OCI-LY7 (cell line): ENCODE measurements at regions not wholly inside any gene's neighbourhood (a gene's known extent, or its start where the extent isn't known, plus 50 kb on each side); places are given as distances from the start of the nearest gene placed in this dataset.
"Not testable (repeated sequence)": the region's sequence is repeated elsewhere in the genome, so short reads cannot be mapped to it uniquely, and the experiment has no call there.

ENCODE experiments used
- BruUV-seq: library from RNA; stranded (reverse); fragments of 400-500 nt; replicated peaks from 2 replicates; lab custom pipeline; 2021; lab: Mats Ljungman, UMichigan
- CTCF ChIA-PET: fragments of 300-600 bp; sonication (Branson Sonifier 250); formaldehyde crosslinking; loops from one replicate; lab custom pipeline; 2022; ENCODE audit warnings: antibody characterized with exemption; ENCODE audit not compliant: unreplicated experiment; lab: Charles Lee
- POLR2A ChIA-PET: fragments of 300-600 bp; sonication (Branson Sonifier 250); formaldehyde crosslinking; loops from one replicate; lab custom pipeline; 2022; ENCODE audit warnings: antibody characterized with exemption; lab: Charles Lee
- DNase-seq: peaks from one replicate; pipeline ENCODE4 v3.0.0-alpha.2; 2015; ENCODE audit warnings: low spot score
- H2AFZ ChIP-seq: fragments of 200-600 bp; sonication (generic), shearing (Covaris generic); 2 replicates; pipeline ENCODE4 v1.6.1; 2014; ENCODE audit warnings: mild to moderate bottlenecking, antibody characterized with exemption, low read length, moderate library complexity
- H3K27ac ChIP-seq: fragments of 200-600 bp; sonication (generic); 2 replicates; pipeline ENCODE4 v1.5.1; 2014; ENCODE audit warnings: mixed run types, low read depth, mild to moderate bottlenecking, moderate library complexity, low read length, inconsistent platforms; ENCODE audit not compliant: poor library complexity, severe bottlenecking
- H3K36me3 ChIP-seq: fragments of 200-600 bp; sonication (generic); 2 replicates; pipeline ENCODE4 v1.6.1; 2014; ENCODE audit warnings: mild to moderate bottlenecking, antibody characterized with exemption, low read length, moderate library complexity, mixed read lengths; ENCODE audit not compliant: insufficient read depth
- H3K4me1 ChIP-seq: fragments of 200-600 bp; sonication (generic); 2 replicates; pipeline ENCODE4 v1.5.1; 2014; ENCODE audit warnings: mild to moderate bottlenecking, low read length; ENCODE audit not compliant: insufficient read depth, poor library complexity, severe bottlenecking
- H3K4me2 ChIP-seq: fragments of 200-600 bp; sonication (generic); 2 replicates; pipeline ENCODE4 v1.6.1; 2014; ENCODE audit warnings: mild to moderate bottlenecking, low read length
- H3K4me3 ChIP-seq: fragments of 200-600 bp; sonication (generic); 2 replicates; pipeline ENCODE4 v1.5.1; 2014; ENCODE audit warnings: mild to moderate bottlenecking, low read depth, low read length; ENCODE audit not compliant: poor library complexity, severe bottlenecking
- H3K79me2 ChIP-seq: fragments of 200-600 bp; sonication (generic); 2 replicates; pipeline ENCODE4 v1.6.1; 2016; ENCODE audit warnings: low read depth, mild to moderate bottlenecking, low read length, moderate library complexity, mixed read lengths; ENCODE audit not compliant: insufficient read depth
- H3K9me2 ChIP-seq: fragments of 200-600 bp; sonication (generic); 2 replicates; pipeline ENCODE4 v1.6.1; 2016; ENCODE audit warnings: mild to moderate bottlenecking, low read length, mixed read lengths; ENCODE audit not compliant: insufficient read depth
- H3K9me3 ChIP-seq: fragments of 200-600 bp; sonication (generic); 2 replicates; pipeline ENCODE4 v1.6.1; 2014; ENCODE audit warnings: mild to moderate bottlenecking, mixed run types, low read length, mixed read lengths
- H4K20me1 ChIP-seq: fragments of 200-600 bp; sonication (generic); 2 replicates; pipeline ENCODE4 v1.6.1; 2014; ENCODE audit warnings: mild to moderate bottlenecking, antibody characterized with exemption, low read length, moderate library complexity, mixed read lengths; ENCODE audit not compliant: insufficient read depth
- EZH2phosphoT487 ChIP-seq: fragments of 200-600 bp; sonication (generic); IDR thresholded peaks from 2 replicates; pipeline ENCODE4 v1.6.1; 2018; ENCODE audit warnings: low read depth, borderline replicate concordance, mild to moderate bottlenecking, mixed run types, antibody characterized with exemption, low read length, moderate library complexity, mixed read lengths
- intact Hi-C: fragments of 100-400 bp; cut with micrococcal nuclease; formaldehyde crosslinking; loops from one replicate; pipeline ENCODE4 v1.10.0; 2022; ENCODE audit not compliant: unreplicated experiment
- TF ChIP-seq, protein P1 (sequence below): fragments of 200-600 bp; sonication (generic); conservative IDR thresholded peaks from 2 replicates; pipeline ENCODE4 v1.5.1; 2014; ENCODE audit warnings: mild to moderate bottlenecking, antibody characterized with exemption, low read length, moderate library complexity, mixed read lengths

DNA sequence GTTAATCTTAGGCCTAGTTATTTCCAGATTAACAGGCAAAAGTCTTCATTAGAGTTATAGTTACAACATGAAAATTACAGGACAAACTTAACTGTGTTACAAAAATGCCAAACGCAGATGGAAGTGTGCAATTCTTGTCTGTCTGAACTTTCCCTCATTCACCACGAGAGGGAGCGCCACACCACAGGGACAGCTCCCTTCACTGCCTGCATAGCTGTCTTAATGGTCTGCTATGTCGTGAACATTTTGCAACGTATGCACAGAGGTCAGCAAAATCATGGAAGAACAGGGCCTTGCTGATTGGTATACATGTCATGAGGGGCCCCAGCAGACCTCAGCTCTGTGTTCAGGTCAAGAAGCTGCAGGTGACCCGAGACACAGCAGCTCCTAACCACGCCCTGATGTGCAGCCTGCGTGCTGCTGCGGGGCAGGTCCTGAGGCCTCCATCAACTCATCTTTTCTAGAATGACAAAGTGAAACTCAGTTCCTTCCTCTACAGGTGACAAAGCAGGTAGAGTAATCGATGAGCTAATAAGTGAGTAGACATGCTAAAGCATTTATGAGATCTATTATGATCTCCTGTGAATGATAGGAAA, 78.8 kb upstream of the ATP8B1 start:
- intact Hi-C loops: loop anchor here (1.0 kb wide), 1 partner anchor 240 kb away; no protein-coding TSS in a partner anchor
- Histone ChIP-seq H3K4me2 (no peak overlapping the region), H3K36me3 (no peaks in the 10 kb centered on the region), H3K9me2 (no peaks in the 10 kb centered on the region), H3K79me2 (no peaks in the 10 kb centered on the region), H3K4me3 (no peak overlapping the region), H3K27ac (no peak overlapping the region), H3K4me1 (no peaks in the 10 kb centered on the region), H4K20me1 (no peaks in the 10 kb centered on the region), H3K9me3 (no peaks in the 10 kb centered on the region), H2AFZ (no peak overlapping the region)
- no peak for TF ChIP-seq EZH2phosphoT487
- TF ChIP-seq, protein P1, sequence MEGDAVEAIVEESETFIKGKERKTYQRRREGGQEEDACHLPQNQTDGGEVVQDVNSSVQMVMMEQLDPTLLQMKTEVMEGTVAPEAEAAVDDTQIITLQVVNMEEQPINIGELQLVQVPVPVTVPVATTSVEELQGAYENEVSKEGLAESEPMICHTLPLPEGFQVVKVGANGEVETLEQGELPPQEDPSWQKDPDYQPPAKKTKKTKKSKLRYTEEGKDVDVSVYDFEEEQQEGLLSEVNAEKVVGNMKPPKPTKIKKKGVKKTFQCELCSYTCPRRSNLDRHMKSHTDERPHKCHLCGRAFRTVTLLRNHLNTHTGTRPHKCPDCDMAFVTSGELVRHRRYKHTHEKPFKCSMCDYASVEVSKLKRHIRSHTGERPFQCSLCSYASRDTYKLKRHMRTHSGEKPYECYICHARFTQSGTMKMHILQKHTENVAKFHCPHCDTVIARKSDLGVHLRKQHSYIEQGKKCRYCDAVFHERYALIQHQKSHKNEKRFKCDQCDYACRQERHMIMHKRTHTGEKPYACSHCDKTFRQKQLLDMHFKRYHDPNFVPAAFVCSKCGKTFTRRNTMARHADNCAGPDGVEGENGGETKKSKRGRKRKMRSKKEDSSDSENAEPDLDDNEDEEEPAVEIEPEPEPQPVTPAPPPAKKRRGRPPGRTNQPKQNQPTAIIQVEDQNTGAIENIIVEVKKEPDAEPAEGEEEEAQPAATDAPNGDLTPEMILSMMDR: peak; percentile 77
- ChIA-PET POLR2A (no interaction called here), CTCF (no interaction called here)
- DNase-seq: peak; percentile 39
- BruUV-seq: no TSS peak

DNA sequence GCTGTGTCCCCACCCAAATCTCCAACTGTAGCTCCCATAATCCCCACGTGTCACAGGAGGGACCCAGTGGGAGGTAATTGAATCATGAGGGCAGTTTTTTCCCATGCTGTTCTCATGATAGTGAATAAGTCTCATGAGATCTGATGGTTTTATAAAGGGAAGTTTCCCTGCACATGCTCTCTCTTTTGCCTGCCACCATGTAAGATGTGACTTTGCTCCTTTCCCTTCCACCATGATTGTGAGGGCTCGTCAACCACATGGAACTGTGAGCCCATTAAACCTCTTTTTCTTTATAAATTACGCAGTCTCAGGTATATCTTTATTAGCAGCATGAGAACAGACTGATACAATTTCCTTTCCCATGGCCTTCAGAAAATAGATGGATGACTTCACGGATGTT, 76.8 kb upstream of the ATP8B1 start:
- H3K9me2 ChIP-seq, H4K20me1 ChIP-seq, H3K79me2 ChIP-seq, DNase-seq, H3K36me3 ChIP-seq, CTCF ChIA-PET, BruUV-seq, H3K9me3 ChIP-seq, H3K27ac ChIP-seq, H3K4me1 ChIP-seq, intact Hi-C loops, H3K4me2 ChIP-seq, POLR2A ChIA-PET, H2AFZ ChIP-seq, H3K4me3 ChIP-seq: not testable (repeated sequence)

DNA sequence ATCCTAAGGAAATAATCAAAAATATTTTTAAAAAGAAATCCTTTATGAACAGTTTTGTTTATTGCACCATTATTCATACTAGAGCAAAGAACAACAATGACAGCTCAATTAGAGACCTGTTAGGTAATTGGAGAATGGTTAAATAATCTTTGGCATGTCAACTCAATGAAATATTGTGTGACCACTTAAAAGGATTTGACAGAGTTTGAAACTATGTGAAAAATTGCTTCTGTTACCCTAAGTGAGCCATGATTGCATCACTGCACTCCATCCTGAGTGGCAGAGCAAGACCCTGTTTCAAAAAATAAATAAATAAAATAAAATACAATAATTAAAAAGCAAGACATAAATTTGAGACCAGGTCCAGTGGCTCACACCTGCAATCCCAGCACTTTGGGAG, 66.1 kb upstream of the ATP8B1 start:
- no peaks in the 10 kb centered on the region for H3K79me2 ChIP-seq
- H2AFZ ChIP-seq: no peak overlapping the region
- H3K36me3 ChIP-seq: no peaks in the 10 kb centered on the region
- H3K4me1 ChIP-seq: no peaks in the 10 kb centered on the region
- no peak overlapping the region for H3K4me3 ChIP-seq
- DNase-seq: no peak
- H4K20me1 ChIP-seq: no peaks in the 10 kb centered on the region
- no peak overlapping the region for H3K27ac ChIP-seq
- H3K4me2 ChIP-seq: no peak overlapping the region
- no peaks in the 10 kb centered on the region for H3K9me2 ChIP-seq
- ChIA-PET POLR2A (no interaction called here), CTCF (no interaction called here)
- BruUV-seq: no TSS peak
- TF ChIP-seq EZH2phosphoT487: no peak
- TF ChIP-seq, protein P1: no peak
- no peaks in the 10 kb centered on the region for H3K9me3 ChIP-seq
- intact Hi-C loops: no loop called here
